CD4-positive, alpha-beta memory T cell (primary cell): ENCODE measurements at regions not wholly inside any gene's neighbourhood (a gene's known extent, or its start where the extent isn't known, plus 50 kb on each side); places are given as distances from the start of the nearest gene placed in this dataset.
"Not testable (repeated sequence)": the region's sequence is repeated elsewhere in the genome, so short reads cannot be mapped to it uniquely, and the experiment has no call there.

Source experiments
- CTCF ChIA-PET: fragments of 350-600 bp; sonication (Branson Sonifier 250); formaldehyde crosslinking; loops from one replicate; lab custom pipeline; 2021; ENCODE audit warnings: inconsistent platforms; ENCODE audit not compliant: partially characterized antibody; lab: Charles Lee
- POLR2A ChIA-PET: fragments of 350-600 bp; sonication (Branson Sonifier 250); formaldehyde crosslinking; loops from one replicate; lab custom pipeline; 2021; ENCODE audit not compliant: partially characterized antibody; lab: Charles Lee
- DNase-seq, 5 donors: peaks; one replicate each; pipeline versions ENCODE4 v3.0.0 to v3.0.0-alpha.2; 2020 to 2022; ENCODE audit warnings: mixed read lengths in 1 of 5
- H3K27ac ChIP-seq: one replicate; pipeline ENCODE4 v1.7.0; 2013; ENCODE audit warnings: low read depth, low read length
- H3K27me3 ChIP-seq: 2 replicates; pipeline ENCODE4 v1.7.0; 2013; ENCODE audit warnings: mild to moderate bottlenecking, low read length, moderate library complexity; ENCODE audit not compliant: insufficient read depth
- H3K36me3 ChIP-seq: 2 replicates; pipeline ENCODE4 v1.7.0; 2013; ENCODE audit warnings: mild to moderate bottlenecking, low read length, moderate library complexity; ENCODE audit not compliant: insufficient read depth
- H3K4me1 ChIP-seq: 2 replicates; pipeline ENCODE4 v1.7.0; 2013; ENCODE audit warnings: mild to moderate bottlenecking, low read length, moderate library complexity; ENCODE audit not compliant: insufficient read depth
- H3K4me3 ChIP-seq, 2 donors: one replicate each; pipeline ENCODE4 v1.7.0; 2013; ENCODE audit warnings: low read length in 2 of 2, mild to moderate bottlenecking in 1 of 2
- H3K9me3 ChIP-seq, 2 donors: one replicate each; pipeline ENCODE4 v1.7.0; 2013; ENCODE audit warnings: low read length in 2 of 2, control low read depth in 1 of 2; ENCODE audit not compliant: control insufficient read depth in 1 of 2
- H3K27ac Mint-ChIP-seq, 7 donors: one replicate each; pipeline ENCODE4 v1.8.0; 2020 to 2021; ENCODE audit warnings: mixed read lengths in 7 of 7, mild to moderate bottlenecking in 6 of 7, inconsistent platforms in 3 of 7, moderate library complexity in 3 of 7
- H3K27me3 Mint-ChIP-seq, 2 donors: one replicate each; pipeline ENCODE4 v1.8.0; 2020 to 2021; ENCODE audit warnings: mixed read lengths in 2 of 2
- H3K36me3 Mint-ChIP-seq, 2 donors: one replicate each; pipeline ENCODE4 v1.8.0; 2020 to 2021; ENCODE audit warnings: mixed read lengths in 2 of 2, inconsistent platforms in 1 of 2, mild to moderate bottlenecking in 1 of 2
- H3K4me1 Mint-ChIP-seq, 4 donors: one replicate each; pipeline ENCODE4 v1.8.0; 2020 to 2021; ENCODE audit warnings: mixed read lengths in 4 of 4, mild to moderate bottlenecking in 1 of 4
- H3K4me3 Mint-ChIP-seq, 8 donors: one replicate each; pipeline ENCODE4 v1.8.0; 2020 to 2021; ENCODE audit warnings: mixed read lengths in 8 of 8, mild to moderate bottlenecking in 7 of 8, moderate library complexity in 6 of 8, inconsistent platforms in 3 of 8
- H3K9me3 Mint-ChIP-seq, 8 donors: one replicate each; pipeline ENCODE4 v1.8.0; 2020 to 2021; ENCODE audit warnings: mixed read lengths in 8 of 8, mild to moderate bottlenecking in 5 of 8, inconsistent platforms in 3 of 8, moderate library complexity in 1 of 8
- intact Hi-C: fragments of 100-400 bp; cut with micrococcal nuclease; formaldehyde crosslinking; loops from one replicate; pipeline ENCODE4 v1.15.1; 2023

GRCh38 chr1:149841597-149842238, 57.6 kb upstream of the BOLA1 start:
- peaks cover 21 to 33% (median 26%) of the 10 kb centered on the region in 4 donors for H3K4me1 Mint-ChIP-seq
- H3K9me3 ChIP-seq, H3K27me3 Mint-ChIP-seq, POLR2A ChIA-PET, H3K36me3 ChIP-seq, H3K9me3 Mint-ChIP-seq, intact Hi-C loops, DNase-seq, CTCF ChIA-PET, H3K4me3 Mint-ChIP-seq, H3K27me3 ChIP-seq, H3K27ac ChIP-seq, H3K4me3 ChIP-seq, H3K27ac Mint-ChIP-seq: not testable (repeated sequence)
- peaks cover 3 to 20% of the 10 kb centered on the region in 2 donors for H3K36me3 Mint-ChIP-seq
- peaks cover 23% of the 10 kb centered on the region for H3K4me1 ChIP-seq

GRCh38 chr1:149842458-149843064, 56.8 kb upstream of the BOLA1 start:
- H3K9me3 Mint-ChIP-seq, H3K27me3 Mint-ChIP-seq, H3K9me3 ChIP-seq, intact Hi-C loops, H3K27ac Mint-ChIP-seq, H3K27me3 ChIP-seq, H3K4me3 Mint-ChIP-seq, H3K27ac ChIP-seq, DNase-seq, H3K36me3 ChIP-seq, H3K4me3 ChIP-seq: not testable (repeated sequence)
- ChIA-PET CTCF (interaction anchor here (1.8 kb wide), 1 partner anchor 44 kb away, joined by 9 read pairs; a partner anchor contains a TSS), POLR2A (interaction anchor here (1.3 to 7.9 kb wide), 3 partner anchors 30 to 57 kb away, joined by 5 to 526 read pairs (median 5); partner anchors contain the start of gene BOLA1)
- H3K4me1 Mint-ChIP-seq, result peaks cover 30 to 41% (median 33%) of the 10 kb centered on the region in 4 donors
- H3K36me3 Mint-ChIP-seq, result peaks cover 8 to 20% of the 10 kb centered on the region in 2 donors
- H3K4me1 ChIP-seq, result peaks cover 31% of the 10 kb centered on the region

DNA sequence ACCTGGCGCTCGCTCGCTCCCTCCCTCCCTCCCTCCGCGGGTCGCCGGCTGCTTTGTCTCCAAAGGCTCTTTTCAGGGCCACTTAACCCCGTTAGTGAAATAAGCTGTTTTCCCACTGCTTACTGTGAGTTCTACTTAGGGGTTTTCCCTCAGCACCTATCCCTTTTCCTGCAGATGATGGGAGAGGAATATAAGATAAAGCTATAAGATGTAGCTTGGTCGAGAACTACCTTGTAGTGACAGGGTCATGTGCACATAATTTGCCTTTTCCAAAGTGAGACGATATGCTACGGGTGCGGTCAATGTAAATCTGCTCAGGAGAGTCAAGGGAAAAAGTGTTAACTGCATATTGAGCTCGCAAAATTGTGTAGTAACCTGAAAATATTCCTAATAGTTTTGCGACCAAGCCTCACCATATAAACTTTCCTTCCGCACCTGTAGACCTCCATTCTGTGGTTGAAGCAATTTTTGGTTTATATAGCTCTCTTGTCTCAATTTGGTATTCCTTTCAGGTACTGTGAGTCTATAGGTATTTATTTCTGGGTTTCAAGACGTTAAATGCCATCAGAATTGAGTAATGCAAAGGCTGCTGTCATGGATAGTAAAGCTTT, 55.8 kb upstream of the BOLA1 start:
- Histone ChIP-seq H3K4me1 (peaks cover 41% of the 10 kb centered on the region), H3K36me3 (no peaks in the 10 kb centered on the region), H3K27ac (peak overlapping the region; percentile 69), H3K4me3 (peak overlapping the region; percentile 56 to 74), H3K9me3 (no peaks in the 10 kb centered on the region), H3K27me3 (no peaks in the 10 kb centered on the region)
- peak overlapping the region; percentile 84 to 93 (median 89) for H3K4me3 Mint-ChIP-seq
- DNase-seq, result peak in 2 of 5 donors; percentile 12 to 14
- H3K36me3 Mint-ChIP-seq, result peaks cover 8 to 25% of the 10 kb centered on the region in 2 donors
- CTCF ChIA-PET, result interaction anchor here (1.8 kb wide), 1 partner anchor 44 kb away, joined by 9 read pairs; a partner anchor contains a TSS
- H3K4me1 Mint-ChIP-seq, result peaks cover 36 to 51% (median 41%) of the 10 kb centered on the region in 4 donors
- H3K27ac Mint-ChIP-seq, result peak overlapping the region; percentile 85 to 96 (median 89)
- H3K27me3 Mint-ChIP-seq, result no peaks in the 10 kb centered on the region
- POLR2A ChIA-PET, result interaction anchor here (0.7 to 7.9 kb wide), 8 partner anchors 31 to 520 kb away, joined by 3 to 526 read pairs (median 5); partner anchors contain the start of genes BOLA1, PLEKHO1, RPRD2 and SF3B4
- no peaks in the 10 kb centered on the region for H3K9me3 Mint-ChIP-seq
- intact Hi-C loops, result no loop called here

GRCh38 chr1:149844101-149844500, 55.3 kb upstream of the BOLA1 start:
- Mint-ChIP-seq H3K27me3 (no peaks in the 10 kb centered on the region), H3K9me3 (no peaks in the 10 kb centered on the region), H3K27ac (peak overlapping the region; percentile 85 to 96 (median 89)), H3K36me3 (peaks cover 8 to 26% of the 10 kb centered on the region in 2 donors), H3K4me1 (peaks cover 41 to 57% (median 47%) of the 10 kb centered on the region in 4 donors), H3K4me3 (peak overlapping the region; percentile 84 to 93 (median 89))
- no peaks in the 10 kb centered on the region for H3K9me3 ChIP-seq
- peak in 3 of 5 donors; percentile 11 to 59 (median 21) for DNase-seq
- peaks cover 46% of the 10 kb centered on the region for H3K4me1 ChIP-seq
- POLR2A ChIA-PET, result interaction anchor here (0.9 to 7.9 kb wide), 7 partner anchors 31 to 520 kb away, joined by 3 to 526 read pairs (median 5); partner anchors contain the start of genes BOLA1, PLEKHO1, RPRD2 and SF3B4
- intact Hi-C loops, result no loop called here
- H3K36me3 ChIP-seq, result no peaks in the 10 kb centered on the region
- peak overlapping the region; percentile 69 for H3K27ac ChIP-seq
- peak overlapping the region; percentile 56 to 74 for H3K4me3 ChIP-seq
- H3K27me3 ChIP-seq, result no peaks in the 10 kb centered on the region
- CTCF ChIA-PET, result interaction anchor here (1.8 kb wide), 1 partner anchor 43 kb away, joined by 9 read pairs; a partner anchor contains a TSS

- ChIA-PET CTCF (interaction anchor here (0.9 to 1.8 kb wide), 2 partner anchors 41 to 42 kb away, joined by 4 to 9 read pairs; a partner anchor contains a TSS), POLR2A (interaction anchor here (7.9 kb wide), 1 partner anchor 41 kb away, joined by 526 read pairs; a partner anchor contains a TSS)
- peaks cover 8 to 28% of the 10 kb centered on the region in 2 donors for H3K36me3 Mint-ChIP-seq
- peak overlapping the region; percentile 27 to 88 (median 79) for H3K27ac Mint-ChIP-seq
- peak overlapping the region; percentile 69 for H3K27ac ChIP-seq
- H3K36me3 ChIP-seq, result no peaks in the 10 kb centered on the region
- no peaks in the 10 kb centered on the region for H3K27me3 ChIP-seq
- peak overlapping the region; percentile 12 to 48 for H3K4me3 ChIP-seq
- H3K9me3 Mint-ChIP-seq, result no peaks in the 10 kb centered on the region
- peak overlapping the region; percentile 29 to 93 (median 83) for H3K4me3 Mint-ChIP-seq
- H3K27me3 Mint-ChIP-seq, result no peaks in the 10 kb centered on the region
- no peaks in the 10 kb centered on the region for H3K9me3 ChIP-seq
- peaks cover 53% of the 10 kb centered on the region for H3K4me1 ChIP-seq
- DNase-seq, result no peak
- H3K4me1 Mint-ChIP-seq, result peaks cover 47 to 63% (median 52%) of the 10 kb centered on the region in 4 donors
- intact Hi-C loops, result no loop called here
These were observed 54.6 kb upstream of the BOLA1 start for GRCh38 chr1:149844650-149845255.

- DNase-seq, result peak in 1 of 5 donors; percentile 0
- Histone ChIP-seq H3K4me1 (peaks cover 56% of the 10 kb centered on the region), H3K4me3 (peak overlapping the region; percentile 12 to 48), H3K9me3 (no peaks in the 10 kb centered on the region), H3K27ac (peak overlapping the region; percentile 69), H3K27me3 (no peaks in the 10 kb centered on the region), H3K36me3 (no peaks in the 10 kb centered on the region)
- CTCF ChIA-PET, result interaction anchor here (0.9 kb wide), 1 partner anchor 41 kb away, joined by 4 read pairs; a partner anchor contains a TSS
- H3K4me1 Mint-ChIP-seq, result peaks cover 48 to 67% (median 56%) of the 10 kb centered on the region in 4 donors
- H3K27me3 Mint-ChIP-seq, result no peaks in the 10 kb centered on the region
- H3K9me3 Mint-ChIP-seq, result no peaks in the 10 kb centered on the region
- POLR2A ChIA-PET, result interaction anchor here (7.9 kb wide), 1 partner anchor 41 kb away, joined by 526 read pairs; a partner anchor contains a TSS
- H3K36me3 Mint-ChIP-seq, result peaks cover 8 to 31% of the 10 kb centered on the region in 2 donors
- peak overlapping the region; percentile 29 to 93 (median 83) for H3K4me3 Mint-ChIP-seq
- H3K27ac Mint-ChIP-seq, result peak overlapping the region; percentile 65 to 88 (median 79)
- intact Hi-C loops, result no loop called here
These were observed 54.0 kb upstream of the BOLA1 start for GRCh38 chr1:149845416-149845815.
